Mesendoderm (in vitro differentiated cells): ENCODE measurements at regions not wholly inside any gene's neighbourhood (a gene's known extent, or its start where the extent isn't known, plus 50 kb on each side); places are given as distances from the start of the nearest gene placed in this dataset.

ENCODE experiments used
- DNase-seq: peaks from one replicate; pipeline ENCODE4 v3.0.0; 2013
- H2AK5ac ChIP-seq: 2 replicates; pipeline ENCODE4 v1.6.1; 2013; ENCODE audit warnings: low read length, inconsistent platforms
- H2BK120ac ChIP-seq: 2 replicates; pipeline ENCODE4 v1.6.1; 2013; ENCODE audit warnings: low read depth, mild to moderate bottlenecking, low read length, moderate library complexity, mixed read lengths
- H2BK15ac ChIP-seq: replicated peaks from 2 replicates; pipeline ENCODE4 v1.6.1; 2013; ENCODE audit warnings: low read depth, mild to moderate bottlenecking, moderate library complexity
- H2BK5ac ChIP-seq: 2 replicates; pipeline ENCODE4 v1.6.1; 2013; ENCODE audit warnings: low read length, inconsistent platforms
- H3K18ac ChIP-seq: 2 replicates; pipeline ENCODE4 v1.6.1; 2013; ENCODE audit warnings: mild to moderate bottlenecking, low read length, mixed read lengths
- H3K23ac ChIP-seq: one replicate; pipeline ENCODE4 v1.6.1; 2013; ENCODE audit warnings: low read length
- H3K27ac ChIP-seq: 2 replicates; pipeline ENCODE4 v1.5.1; 2013; ENCODE audit warnings: low read depth, mild to moderate bottlenecking, inconsistent platforms, low read length, moderate library complexity
- H3K27me3 ChIP-seq: 2 replicates; pipeline ENCODE4 v1.6.1; 2013; ENCODE audit warnings: low read length, control low read depth, mild to moderate bottlenecking, inconsistent platforms; ENCODE audit not compliant: insufficient read depth, poor library complexity
- H3K36me3 ChIP-seq: 2 replicates; pipeline ENCODE4 v1.6.1; 2013; ENCODE audit warnings: low read length, inconsistent platforms; ENCODE audit not compliant: control insufficient read depth, insufficient read depth
- H3K4ac ChIP-seq: one replicate; pipeline ENCODE4 v1.6.1; 2013; ENCODE audit warnings: low read depth, mild to moderate bottlenecking, low read length, moderate library complexity
- H3K4me1 ChIP-seq: 2 replicates; pipeline ENCODE4 v1.6.1; 2013; ENCODE audit warnings: low read depth, low read length, inconsistent platforms; ENCODE audit not compliant: control insufficient read depth
- H3K4me2 ChIP-seq: 2 replicates; pipeline ENCODE4 v1.6.1; 2013; ENCODE audit warnings: low read length
- H3K4me3 ChIP-seq: 2 replicates; pipeline ENCODE4 v1.5.1; 2013; ENCODE audit warnings: mild to moderate bottlenecking, low read length
- H3K56ac ChIP-seq: one replicate; pipeline ENCODE4 v1.6.1; 2013; ENCODE audit warnings: low read length
- H3K79me1 ChIP-seq: 2 replicates; pipeline ENCODE4 v1.6.1; 2013; ENCODE audit warnings: low read length, inconsistent platforms
- H3K79me2 ChIP-seq: 2 replicates; pipeline ENCODE4 v1.6.1; 2013; ENCODE audit warnings: mild to moderate bottlenecking, low read length; ENCODE audit not compliant: control insufficient read depth, insufficient read depth
- H3K9ac ChIP-seq: 2 replicates; pipeline ENCODE4 v1.6.1; 2013; ENCODE audit warnings: low read length, inconsistent platforms
- H4K5ac ChIP-seq: one replicate; pipeline ENCODE4 v1.6.1; 2013; ENCODE audit warnings: low read length
- H4K8ac ChIP-seq: one replicate; pipeline ENCODE4 v1.6.1; 2013; ENCODE audit warnings: low read depth, mild to moderate bottlenecking, control low read depth, low read length, moderate library complexity
- WGBS: extraction: QIAGEN DNeasy Blood & Tissue Kit; methylation state at CpG from one replicate; pipeline ENCODE4 v1.1.7; 2013; ENCODE audit warnings: low lambda C conversion rate, missing lambda C conversion rate; ENCODE audit not compliant: insufficient coverage; ENCODE audit errors: extremely low coverage; 5-methylcytosine and 5-hydroxymethylcytosine counted together

GRCh38 chr1:63101336-63101735, 221.0 kb upstream of the FOXD3 start:
- Histone ChIP-seq H3K56ac (no peak overlapping the region), H3K4me2 (no peak overlapping the region), H2BK120ac (no peak overlapping the region), H3K23ac (no peak overlapping the region), H3K4me3 (no peak overlapping the region), H3K9ac (no peak overlapping the region), H2BK5ac (no peak overlapping the region), H3K27me3 (no peaks in the 10 kb centered on the region), H3K36me3 (no peaks in the 10 kb centered on the region), H3K27ac (no peak overlapping the region), H4K8ac (no peak overlapping the region), H3K79me1 (no peaks in the 10 kb centered on the region), H3K18ac (no peak overlapping the region), H4K5ac (no peak overlapping the region), H2BK15ac (no peak overlapping the region), H3K4me1 (peaks cover 4% of the 10 kb centered on the region), H2AK5ac (no peak overlapping the region), H3K79me2 (no peaks in the 10 kb centered on the region), H3K4ac (no peak overlapping the region)
- no peak for DNase-seq
- WGBS: no CpG with 5 or more reads among the region's 3 CpGs

- Histone ChIP-seq H3K4me3 (no peak overlapping the region), H4K8ac (no peak overlapping the region), H3K18ac (no peak overlapping the region), H3K36me3 (no peaks in the 10 kb centered on the region), H3K9ac (no peak overlapping the region), H3K79me2 (no peaks in the 10 kb centered on the region), H3K27me3 (no peaks in the 10 kb centered on the region), H4K5ac (no peak overlapping the region), H3K23ac (no peak overlapping the region), H3K56ac (no peak overlapping the region), H2AK5ac (no peak overlapping the region), H3K4ac (no peak overlapping the region), H3K79me1 (no peaks in the 10 kb centered on the region), H2BK5ac (no peak overlapping the region), H2BK120ac (no peak overlapping the region), H3K4me2 (no peak overlapping the region), H3K27ac (no peak overlapping the region), H2BK15ac (no peak overlapping the region), H3K4me1 (peaks cover 9% of the 10 kb centered on the region)
- peak; percentile 44 for DNase-seq
- WGBS: no CpG with 5 or more reads among the region's 1 CpG
These were observed 218.7 kb upstream of the FOXD3 start for GRCh38 chr1:63103682-63104081.

GRCh38 chr1:63107066-63107465, 215.3 kb upstream of the FOXD3 start:
- no CpG with 5 or more reads among the region's 1 CpG for WGBS
- Histone ChIP-seq H3K4me1 (peaks cover 11% of the 10 kb centered on the region), H3K18ac (no peak overlapping the region), H3K27me3 (no peaks in the 10 kb centered on the region), H4K8ac (no peak overlapping the region), H3K79me1 (no peaks in the 10 kb centered on the region), H2AK5ac (no peak overlapping the region), H3K9ac (no peak overlapping the region), H3K56ac (no peak overlapping the region), H2BK120ac (no peak overlapping the region), H3K23ac (no peak overlapping the region), H3K36me3 (no peaks in the 10 kb centered on the region), H3K4me3 (no peak overlapping the region), H2BK15ac (no peak overlapping the region), H3K4me2 (no peak overlapping the region), H3K79me2 (no peaks in the 10 kb centered on the region), H3K27ac (no peak overlapping the region), H2BK5ac (no peak overlapping the region), H3K4ac (no peak overlapping the region), H4K5ac (no peak overlapping the region)
- no peak for DNase-seq

- no peak overlapping the region for H3K23ac ChIP-seq
- no peak overlapping the region for H4K5ac ChIP-seq
- H3K4me2 ChIP-seq: no peak overlapping the region
- H4K8ac ChIP-seq: no peak overlapping the region
- no peaks in the 10 kb centered on the region for H3K79me2 ChIP-seq
- H3K27me3 ChIP-seq: no peaks in the 10 kb centered on the region
- H2BK120ac ChIP-seq: peak overlapping the region; percentile 14
- H3K56ac ChIP-seq: no peak overlapping the region
- no peak overlapping the region for H2BK5ac ChIP-seq
- WGBS: no CpG with 5 or more reads among the region's 1 CpG
- no peak overlapping the region for H3K4ac ChIP-seq
- no peak overlapping the region for H3K4me3 ChIP-seq
- H2BK15ac ChIP-seq: peak overlapping the region; percentile 6
- no peaks in the 10 kb centered on the region for H3K79me1 ChIP-seq
- no peak overlapping the region for H3K18ac ChIP-seq
- no peak overlapping the region for H2AK5ac ChIP-seq
- H3K27ac ChIP-seq: no peak overlapping the region
- no peaks in the 10 kb centered on the region for H3K36me3 ChIP-seq
- no peak overlapping the region for H3K9ac ChIP-seq
- DNase-seq: no peak
- peaks cover 12% of the 10 kb centered on the region for H3K4me1 ChIP-seq
These were observed 214.2 kb upstream of the FOXD3 start for GRCh38 chr1:63108206-63108605.

GRCh38 chr1:63112155-63112900, 210.0 kb upstream of the FOXD3 start:
- H3K56ac ChIP-seq: no peak overlapping the region
- H2BK120ac ChIP-seq: peak overlapping the region; percentile 39
- H4K5ac ChIP-seq: no peak overlapping the region
- no peak overlapping the region for H3K4me3 ChIP-seq
- no peak overlapping the region for H3K4ac ChIP-seq
- no peak overlapping the region for H3K9ac ChIP-seq
- H3K23ac ChIP-seq: no peak overlapping the region
- no peaks in the 10 kb centered on the region for H3K79me1 ChIP-seq
- peak overlapping the region; percentile 6 for H2BK15ac ChIP-seq
- H3K18ac ChIP-seq: peak overlapping the region; percentile 80
- no peak overlapping the region for H2BK5ac ChIP-seq
- no peaks in the 10 kb centered on the region for H3K79me2 ChIP-seq
- no peak overlapping the region for H3K27ac ChIP-seq
- no peak overlapping the region for H4K8ac ChIP-seq
- peak; percentile 87 for DNase-seq
- no CpG with 5 or more reads among the region's 4 CpGs for WGBS
- no peak overlapping the region for H3K4me2 ChIP-seq
- H3K36me3 ChIP-seq: no peaks in the 10 kb centered on the region
- no peaks in the 10 kb centered on the region for H3K27me3 ChIP-seq
- no peak overlapping the region for H2AK5ac ChIP-seq
- peaks cover 5% of the 10 kb centered on the region for H3K4me1 ChIP-seq

GRCh38 chr1:63115527-63115926, 206.8 kb upstream of the FOXD3 start:
- H2BK5ac ChIP-seq: no peak overlapping the region
- no peak overlapping the region for H3K4me3 ChIP-seq
- no peak for DNase-seq
- peaks cover 2% of the 10 kb centered on the region for H3K4me1 ChIP-seq
- H3K4ac ChIP-seq: no peak overlapping the region
- H2AK5ac ChIP-seq: no peak overlapping the region
- H3K27ac ChIP-seq: no peak overlapping the region
- no peak overlapping the region for H3K23ac ChIP-seq
- H3K4me2 ChIP-seq: no peak overlapping the region
- no CpG with 5 or more reads among the region's 3 CpGs for WGBS
- no peak overlapping the region for H4K5ac ChIP-seq
- no peaks in the 10 kb centered on the region for H3K79me2 ChIP-seq
- H3K56ac ChIP-seq: no peak overlapping the region
- no peak overlapping the region for H3K18ac ChIP-seq
- H3K9ac ChIP-seq: no peak overlapping the region
- no peak overlapping the region for H2BK120ac ChIP-seq
- H2BK15ac ChIP-seq: no peak overlapping the region
- H3K27me3 ChIP-seq: no peaks in the 10 kb centered on the region
- H4K8ac ChIP-seq: no peak overlapping the region
- H3K79me1 ChIP-seq: no peaks in the 10 kb centered on the region
- H3K36me3 ChIP-seq: no peaks in the 10 kb centered on the region
